GM23248 (cell line): ENCODE measurements at regions not wholly inside any gene's neighbourhood (a gene's known extent, or its start where the extent isn't known, plus 50 kb on each side); places are given as distances from the start of the nearest gene placed in this dataset.
A peak's percentile ranks its signal among the peaks of the same experiment; 100 is the strongest.

Source experiments
- DNase-seq: peaks from one replicate; pipeline ENCODE4 v3.0.0-alpha.2; 2015
- H2AFZ ChIP-seq: fragments of 200-600 bp; sonication (generic); 2 replicates; pipeline ENCODE4 v1.6.1; 2016; ENCODE audit warnings: antibody characterized with exemption
- H3F3A ChIP-seq: fragments of 200-600 bp; sonication (generic); 2 replicates; pipeline ENCODE4 v1.6.1; 2016; ENCODE audit warnings: mild to moderate bottlenecking, antibody characterized with exemption, mixed run types; ENCODE audit not compliant: insufficient read depth
- H3K27ac ChIP-seq: fragments of 200-600 bp; sonication (generic); 2 replicates; pipeline ENCODE4 v1.5.1; 2016; ENCODE audit warnings: mild to moderate bottlenecking
- H3K27me3 ChIP-seq: fragments of 200-600 bp; sonication (generic); replicated peaks from 2 replicates; pipeline ENCODE4 v1.6.1; 2016; ENCODE audit warnings: mild to moderate bottlenecking; ENCODE audit not compliant: insufficient read depth
- H3K36me3 ChIP-seq: fragments of 200-600 bp; sonication (generic); 2 replicates; pipeline ENCODE4 v1.6.1; 2016; ENCODE audit warnings: low read depth, mild to moderate bottlenecking
- H3K4me1 ChIP-seq: fragments of 200-600 bp; sonication (generic); 2 replicates; pipeline ENCODE4 v1.6.1; 2016; ENCODE audit warnings: mild to moderate bottlenecking; ENCODE audit not compliant: insufficient read depth
- H3K4me2 ChIP-seq: fragments of 200-600 bp; sonication (generic); one replicate; pipeline ENCODE4 v1.6.1; 2016; ENCODE audit warnings: mild to moderate bottlenecking; ENCODE audit not compliant: unreplicated experiment
- H3K4me3 ChIP-seq: fragments of 200-600 bp; sonication (generic); 2 replicates; pipeline ENCODE4 v1.5.1; 2016; ENCODE audit warnings: mild to moderate bottlenecking
- H3K79me2 ChIP-seq: fragments of 200-600 bp; sonication (generic); 2 replicates; pipeline ENCODE4 v1.6.1; 2016; ENCODE audit warnings: mild to moderate bottlenecking; ENCODE audit not compliant: insufficient read depth
- H3K9ac ChIP-seq: fragments of 200-600 bp; sonication (generic); 2 replicates; pipeline ENCODE4 v1.6.1; 2016; ENCODE audit warnings: mild to moderate bottlenecking
- H3K9me2 ChIP-seq: fragments of 200-600 bp; sonication (generic); 2 replicates; pipeline ENCODE4 v1.6.1; 2016; ENCODE audit warnings: mixed run types, mild to moderate bottlenecking, moderate library complexity; ENCODE audit not compliant: insufficient read depth
- H3K9me3 ChIP-seq: fragments of 200-600 bp; sonication (generic); one replicate; pipeline ENCODE4 v1.6.1; 2017; ENCODE audit warnings: low read depth
- H4K20me1 ChIP-seq: fragments of 200-600 bp; sonication (generic); 2 replicates; pipeline ENCODE4 v1.6.0; 2016; ENCODE audit not compliant: insufficient read depth
- EZH2 ChIP-seq: fragments of 200-600 bp; sonication (generic); IDR thresholded peaks from 2 replicates; pipeline ENCODE4 v1.6.1; 2018; ENCODE audit warnings: antibody characterized with exemption, mild to moderate bottlenecking; ENCODE audit not compliant: insufficient read depth, poor library complexity, severe bottlenecking
- EZH2phosphoT487 ChIP-seq: fragments of 200-600 bp; sonication (generic); IDR thresholded peaks from 2 replicates; pipeline ENCODE4 v1.6.1; 2018; ENCODE audit warnings: antibody characterized with exemption, moderate library complexity, mild to moderate bottlenecking, low read depth; ENCODE audit not compliant: insufficient read depth
- whole genome bisulfite sequencing, 2 experiments: methylation state at CpG; one replicate each; pipeline ENCODE4 v1.1.6; 2015 to 2017; ENCODE audit warnings: low lambda C conversion rate in 2 of 2, low coverage in 1 of 2; ENCODE audit errors: missing lambda C conversion rate in 2 of 2; 5-methylcytosine and 5-hydroxymethylcytosine counted together
- in situ Hi-C: fragments of 300-500 bp; cut with MboI; formaldehyde crosslinking; loops from 2 replicates; pipeline ENCODE4 v1.15.0; 2020

- TF ChIP-seq EZH2 (no peak), EZH2phosphoT487 (no peak)
- in situ Hi-C loops, result no loop called here
- no peak overlapping the region for H2AFZ ChIP-seq
- no peaks in the 10 kb centered on the region for H3K27me3 ChIP-seq
- peaks cover 12% of the 10 kb centered on the region; the same call in 1 of the 2 replicates for H3F3A ChIP-seq
- H3K9me3 ChIP-seq, result no peaks in the 10 kb centered on the region
- peaks cover 10% of the 10 kb centered on the region for H3K4me1 ChIP-seq
- no peak overlapping the region for H3K27ac ChIP-seq
- H3K9ac ChIP-seq, result no peak overlapping the region
- WGBS, 2 experiments, result 12 to 13% methylated on average over 2 of the region's 2 CpGs
- no peaks in the 10 kb centered on the region for H3K9me2 ChIP-seq
- H3K79me2 ChIP-seq, result no peaks in the 10 kb centered on the region
- H4K20me1 ChIP-seq, result no peaks in the 10 kb centered on the region
- no peak overlapping the region for H3K4me2 ChIP-seq
- no peak overlapping the region for H3K4me3 ChIP-seq
- no peak for DNase-seq
- no peaks in the 10 kb centered on the region for H3K36me3 ChIP-seq
Observed at GRCh38 chr6:148653138-148653776, 93.6 kb upstream of the UST start.

GRCh38 chr6:148657048-148657447 is 89.8 kb upstream of the UST start:
- H2AFZ ChIP-seq, result peak overlapping the region; percentile 59
- H3K4me1 ChIP-seq, result peaks cover 10% of the 10 kb centered on the region
- H3K79me2 ChIP-seq, result no peaks in the 10 kb centered on the region
- peaks cover 12% of the 10 kb centered on the region; the same call in 1 of the 2 replicates for H3F3A ChIP-seq
- H4K20me1 ChIP-seq, result no peaks in the 10 kb centered on the region
- H3K9me3 ChIP-seq, result peaks cover 6% of the 10 kb centered on the region
- DNase-seq, result peak; percentile 92
- peak overlapping the region; percentile 19 for H3K9ac ChIP-seq
- in situ Hi-C loops, result no loop called here
- H3K9me2 ChIP-seq, result no peaks in the 10 kb centered on the region
- H3K36me3 ChIP-seq, result no peaks in the 10 kb centered on the region
- no peak for TF ChIP-seq EZH2phosphoT487
- TF ChIP-seq EZH2, result no peak
- H3K4me2 ChIP-seq, result peak overlapping the region; percentile 33
- H3K27ac ChIP-seq, result peak overlapping the region; percentile 73
- WGBS, 2 experiments, result 28 to 36% methylated on average over 4 of the region's 4 CpGs
- H3K27me3 ChIP-seq, result no peaks in the 10 kb centered on the region
- no peak overlapping the region for H3K4me3 ChIP-seq

- in situ Hi-C loops, result no loop called here
- Histone ChIP-seq H4K20me1 (no peaks in the 10 kb centered on the region), H3K36me3 (no peaks in the 10 kb centered on the region), H3K4me1 (peaks cover 10% of the 10 kb centered on the region), H3K27me3 (no peaks in the 10 kb centered on the region), H3K9me3 (peaks cover 6% of the 10 kb centered on the region), H3K9ac (no peak overlapping the region), H3K79me2 (no peaks in the 10 kb centered on the region), H3K4me3 (no peak overlapping the region), H3K4me2 (no peak overlapping the region), H3K27ac (no peak overlapping the region), H3F3A (peaks cover 12% of the 10 kb centered on the region; the same call in 1 of the 2 replicates), H3K9me2 (no peaks in the 10 kb centered on the region), H2AFZ (no peak overlapping the region)
- TF ChIP-seq EZH2phosphoT487 (no peak), EZH2 (no peak)
- no peak for DNase-seq
- WGBS, 2 experiments, result 94 to 97% methylated on average over 2 of the region's 2 CpGs
Observed at GRCh38 chr6:148658681-148659430, 88.0 kb upstream of the UST start.

GRCh38 chr6:148667395-148667794 is 79.4 kb upstream of the UST start:
- H3K9me3 ChIP-seq, result peaks cover 3% of the 10 kb centered on the region
- no peaks in the 10 kb centered on the region for H3K27me3 ChIP-seq
- no peak overlapping the region for H3K4me2 ChIP-seq
- H3K4me3 ChIP-seq, result no peak overlapping the region
- DNase-seq, result no peak
- no peak overlapping the region for H2AFZ ChIP-seq
- no peaks in the 10 kb centered on the region for H3F3A ChIP-seq
- H3K36me3 ChIP-seq, result no peaks in the 10 kb centered on the region
- no peaks in the 10 kb centered on the region for H3K9me2 ChIP-seq
- no peaks in the 10 kb centered on the region for H4K20me1 ChIP-seq
- TF ChIP-seq EZH2phosphoT487 (no peak), EZH2 (no peak)
- in situ Hi-C loops, result no loop called here
- no peaks in the 10 kb centered on the region for H3K4me1 ChIP-seq
- no peak overlapping the region for H3K27ac ChIP-seq
- H3K9ac ChIP-seq, result no peak overlapping the region
- no peaks in the 10 kb centered on the region for H3K79me2 ChIP-seq
